GM21723 (cell line): ENCODE measurements at regions not wholly inside any gene's neighbourhood (a gene's known extent, or its start where the extent isn't known, plus 50 kb on each side); places are given as distances from the start of the nearest gene placed in this dataset.

Experiments used
- ATAC-seq: cut with Tn5 transposase; IDR thresholded peaks from one replicate; pipeline ENCODE4 v1.9.1; 2021; ENCODE audit warnings: mild to moderate bottlenecking, moderate library complexity; ENCODE audit not compliant: unreplicated experiment

GRCh38 chr11:104306862-104307474 lies 143.0 kb upstream of the PDGFD start:
- ATAC-seq = no peak

GRCh38 chr11:104301776-104302175 lies 137.8 kb upstream of the PDGFD start:
- ATAC-seq = no peak

GRCh38 chr11:104291646-104292045 lies 127.7 kb upstream of the PDGFD start:
- ATAC-seq = no peak

DNA sequence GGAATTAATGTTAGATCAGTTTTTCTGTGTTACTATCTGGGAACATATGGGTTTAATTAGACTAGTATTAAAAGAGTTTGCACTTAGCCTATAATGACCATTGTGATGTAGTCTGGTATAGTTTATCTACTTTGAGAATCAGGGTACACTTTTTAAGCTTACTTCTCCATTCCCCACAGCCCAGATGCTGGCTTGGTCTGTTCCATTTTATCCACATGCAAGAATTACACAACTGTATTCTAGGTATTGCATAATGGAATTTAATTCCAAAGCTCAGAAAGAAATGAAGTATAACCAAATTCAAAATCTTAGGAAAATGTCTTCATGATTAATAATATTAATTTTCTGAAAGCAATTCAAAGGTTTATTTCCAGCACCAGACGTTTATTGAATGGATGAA lies 122.2 kb upstream of the PDGFD start:
- ATAC-seq = no peak

DNA sequence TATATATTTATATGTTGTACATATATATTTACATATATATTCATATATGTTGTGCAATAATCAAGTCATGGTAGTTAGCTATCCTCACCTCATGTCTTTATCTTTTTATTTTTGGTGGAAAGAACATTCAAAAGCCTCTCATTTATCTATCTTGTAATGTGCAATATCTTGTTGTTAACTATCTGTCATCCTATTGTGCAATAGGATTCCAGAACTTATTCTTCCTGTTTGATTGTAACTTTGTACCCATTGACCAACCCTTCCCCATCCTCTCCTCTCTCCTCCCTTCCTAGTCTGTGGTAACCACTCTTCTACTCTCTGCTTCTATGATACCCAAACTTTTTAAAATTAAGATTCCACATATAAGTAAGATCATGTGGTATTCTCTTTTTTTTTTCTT lies 115.6 kb upstream of the PDGFD start:
- no peak for ATAC-seq

- ATAC-seq = no peak
Observed at GRCh38 chr11:104275992-104276391, 112.0 kb upstream of the PDGFD start.

DNA sequence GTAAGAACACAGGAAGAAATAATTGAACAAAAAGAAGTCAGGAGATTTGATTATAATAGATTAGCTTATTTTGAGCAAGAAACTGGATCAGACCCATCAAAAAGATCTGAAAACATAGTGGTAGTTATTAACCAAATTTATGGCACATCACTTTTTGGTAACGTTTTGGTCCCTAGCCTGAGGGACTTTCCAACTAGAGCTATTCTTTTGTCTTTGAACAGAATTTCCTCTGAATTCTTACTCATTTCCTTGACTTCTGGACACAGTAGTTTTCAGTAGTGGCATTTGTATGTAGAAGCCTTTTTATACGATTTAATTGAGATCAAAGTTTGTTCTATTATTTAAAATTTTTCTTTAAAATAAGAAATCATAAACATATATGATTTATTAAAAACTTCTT lies 96.5 kb upstream of the PDGFD start:
- no peak for ATAC-seq

- ATAC-seq = no peak
Observed at GRCh38 chr11:104259121-104259610, 95.2 kb upstream of the PDGFD start.

GRCh38 chr11:104256525-104256924 lies 92.6 kb upstream of the PDGFD start:
- no peak for ATAC-seq

- ATAC-seq = peak; percentile 94
Observed at GRCh38 chr11:104254347-104254746, 90.4 kb upstream of the PDGFD start.

DNA sequence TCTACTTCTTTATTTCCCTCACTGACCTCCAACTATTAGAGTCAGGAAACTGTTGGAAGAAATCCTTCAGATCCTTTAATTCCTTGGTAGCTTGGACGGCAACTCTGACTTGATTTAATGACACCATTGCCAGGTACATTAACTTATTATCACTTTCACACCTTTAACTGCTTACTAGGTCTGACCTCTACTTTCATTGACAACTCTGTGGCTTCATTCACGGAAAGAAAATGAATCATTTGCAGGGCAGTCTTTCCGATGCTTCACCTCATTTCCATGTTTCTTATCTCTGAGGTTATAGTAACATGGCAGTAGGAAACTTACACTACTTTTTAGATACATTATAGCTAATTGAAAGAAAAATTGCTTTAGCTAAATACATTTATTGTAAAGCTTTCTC lies 82.6 kb upstream of the PDGFD start:
- no peak for ATAC-seq

- ATAC-seq = no peak
Observed at GRCh38 chr11:104238916-104239315, 75.0 kb upstream of the PDGFD start.

- ATAC-seq = no peak
Observed at GRCh38 chr11:104225047-104225446, 61.1 kb upstream of the PDGFD start.

DNA sequence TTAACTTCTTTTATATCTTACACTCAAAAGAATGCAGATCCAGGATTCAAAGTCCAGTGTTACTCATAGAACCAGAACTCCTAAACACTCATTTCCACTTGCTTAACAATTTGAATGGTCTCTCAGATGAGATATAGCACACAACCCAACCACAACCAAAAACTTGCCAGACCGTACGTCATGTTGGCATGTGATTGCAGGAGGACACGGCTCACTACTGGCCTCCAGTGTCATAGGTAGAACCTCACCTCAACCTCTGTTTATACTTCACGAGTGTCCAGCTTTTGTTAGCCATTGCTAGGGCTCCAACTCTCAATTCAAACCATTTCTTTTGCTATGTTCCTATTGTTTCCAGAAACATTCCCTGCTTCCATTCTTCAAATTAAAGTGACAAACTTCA lies 58.5 kb upstream of the PDGFD start:
- no peak for ATAC-seq

- no peak for ATAC-seq
Observed at GRCh38 chr11:104221455-104221854, 57.5 kb upstream of the PDGFD start.

DNA sequence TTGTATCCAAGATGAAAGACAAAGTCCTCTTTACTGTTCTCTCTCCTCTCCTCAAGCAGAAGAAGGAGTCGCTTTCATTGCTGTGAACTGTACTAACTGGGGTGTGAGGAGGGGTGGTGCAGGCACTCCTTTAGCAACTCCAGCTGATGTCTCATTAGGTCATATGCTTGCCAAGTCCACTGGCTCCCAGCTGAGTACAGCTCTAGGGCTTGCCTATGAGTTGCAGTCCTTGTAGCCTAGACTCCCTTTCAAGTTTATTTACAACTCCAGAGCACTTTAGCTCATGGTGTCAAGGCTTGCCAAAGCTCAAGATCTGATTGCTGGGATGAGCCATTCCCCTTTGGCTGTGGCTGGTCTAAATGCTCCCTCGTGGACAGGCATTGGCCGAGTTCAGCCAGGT lies 55.1 kb upstream of the PDGFD start:
- ATAC-seq = no peak

GRCh38 chr11:104214517-104214916 lies 50.6 kb upstream of the PDGFD start:
- no peak for ATAC-seq
